ENCODE measurements at regions not wholly inside any gene's neighbourhood (a gene's known extent, or its start where the extent isn't known, plus 50 kb on each side); places are given as distances from the start of the nearest gene placed in this dataset.

DNA sequence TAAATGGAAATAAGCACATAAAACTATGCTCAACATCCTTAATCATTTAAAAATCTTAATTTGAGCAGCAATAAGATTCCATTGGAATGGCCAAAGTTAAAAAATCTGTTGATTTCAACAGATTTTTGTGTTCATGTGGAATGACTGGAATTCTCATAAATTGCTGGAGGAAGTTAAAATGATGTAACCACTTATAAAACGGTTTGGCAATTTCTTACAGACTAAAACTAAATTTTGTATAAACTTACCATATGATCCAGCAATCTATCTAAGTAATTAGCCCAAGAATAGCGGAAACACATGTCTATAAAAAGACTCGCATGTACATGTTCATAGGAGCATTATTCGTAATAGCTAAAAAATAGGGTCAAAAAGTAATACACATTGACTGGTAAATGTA lies 1713.6 kb downstream of the SI start:
- no peak for DNase-seq (ENCODE audit: extremely low read depth in 1 of 4, low spot score in 3 of 4)
- H3K4me3 ChIP-seq: no peak overlapping the region
- ATAC-seq: no peak
- no peak overlapping the region for H3K4me2 ChIP-seq (ENCODE audit: insufficient read depth, low read length)
- no peaks in the 10 kb centered on the region for H3K36me3 ChIP-seq (ENCODE audit: control insufficient read depth, insufficient read depth, low read length)
- WGBS (ENCODE audit: insufficient coverage, low coverage, missing lambda C conversion rate): 43% methylated on average over 4 of the region's 4 CpGs
- no peak for FAIRE-seq
- intact Hi-C loops (cut with micrococcal nuclease): no loop called here
- no peak overlapping the region for H3K27ac ChIP-seq (ENCODE audit: extremely low read depth, low read depth, low read length)
- no peaks in the 10 kb centered on the region for H3K9me3 ChIP-seq (replicated peaks; ENCODE audit: control insufficient read depth, insufficient read depth, low read depth, low read length)
- POLR2A ChIA-PET: no interaction called here
- in situ Hi-C loops (cut with MboI): no loop called here
- TF ChIP-seq CHD1 (IDR thresholded peaks at IDR 0.05; ENCODE audit: low read length) (no peak), RHOXF2B (CRISPR knock-in tag; conservative IDR thresholded peaks at IDR 0.05) (no peak), EWSR1 (IDR thresholded peaks at IDR 0.05; ENCODE audit: borderline replicate concordance, low read depth, partially characterized antibody) (no peak), ZNF217 (CRISPR knock-in tag; IDR thresholded peaks at IDR 0.05) (no peak), ZNF347 (CRISPR knock-in tag; IDR thresholded peaks at IDR 0.05; ENCODE audit: low read depth) (no peak), THRB (CRISPR knock-in tag; conservative IDR thresholded peaks at IDR 0.05) (no peak), BRD9 (IDR thresholded peaks at IDR 0.05; ENCODE audit: low read depth, partially characterized antibody) (no peak)
- H3K27me3 ChIP-seq (ENCODE audit: control insufficient read depth in 2 of 2, insufficient read depth in 2 of 2, low read length in 2 of 2): no peaks in the 10 kb centered on the region
- no peaks in the 10 kb centered on the region for H4K20me1 ChIP-seq (replicated peaks; ENCODE audit: control insufficient read depth, insufficient read depth, low read length)
- H3K79me2 ChIP-seq (ENCODE audit: control insufficient read depth, insufficient read depth, low read length): no peaks in the 10 kb centered on the region
- no TSS peak for BruUV-seq (replicated peaks)
- no peak overlapping the region for H3K9ac ChIP-seq (ENCODE audit: insufficient read depth in 1 of 2, low read depth in 2 of 2, low read length in 2 of 2)
- H2AFZ ChIP-seq (ENCODE audit: low read depth, low read length): no peak overlapping the region
- no peaks in the 10 kb centered on the region for H3K9me1 ChIP-seq (ENCODE audit: control insufficient read depth, insufficient read depth, low read length)
- CTCF ChIA-PET (ENCODE audit: low intra/inter-chr PET ratio): no interaction called here
- no peaks in the 10 kb centered on the region for H3K4me1 ChIP-seq (replicated peaks in 1 of 2; ENCODE audit: control insufficient read depth in 2 of 2, insufficient read depth in 2 of 2, low read length in 2 of 2)
